OCI-LY1 (cell line): ENCODE measurements at regions not wholly inside any gene's neighbourhood (a gene's known extent, or its start where the extent isn't known, plus 50 kb on each side); places are given as distances from the start of the nearest gene placed in this dataset.

Experiments used
- CTCF ChIP-seq: fragments of 200-600 bp; sonication (generic), shearing (Covaris generic); IDR thresholded peaks from 2 replicates; pipeline ENCODE4 v1.5.1; 2017; ENCODE audit warnings: mild to moderate bottlenecking, antibody characterized with exemption, low read length, moderate library complexity, mixed read lengths
- EZH2 ChIP-seq: fragments of 200-600 bp; sonication (generic), shearing (Covaris generic); IDR thresholded peaks from 2 replicates; pipeline ENCODE4 v1.8.0; 2017; ENCODE audit warnings: borderline replicate concordance, mixed run types, mild to moderate bottlenecking, antibody characterized with exemption, low read length, moderate library complexity, mixed read lengths

DNA sequence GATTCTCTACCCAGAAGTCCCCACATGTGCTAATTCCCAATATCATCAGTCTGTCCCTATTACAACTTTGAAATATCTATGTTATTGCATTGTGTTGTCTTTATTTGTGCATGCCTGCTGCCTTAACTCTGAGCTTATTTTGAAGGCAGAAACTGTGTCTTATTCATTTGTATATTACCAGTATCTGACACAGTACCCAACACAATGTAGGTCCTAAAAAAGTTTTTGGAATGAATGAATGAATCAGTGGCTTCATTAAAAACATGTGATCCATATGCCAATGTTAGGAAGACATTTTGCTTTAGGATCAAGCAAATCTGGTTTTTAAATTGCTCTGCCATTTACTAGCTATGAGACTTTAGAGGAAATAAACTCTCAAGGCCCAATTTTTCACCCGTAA, 420.4 kb downstream of the CBLN4 start:
- no peak for TF ChIP-seq CTCF
- TF ChIP-seq EZH2 = no peak
